ENCODE measurements at regions not wholly inside any gene's neighbourhood (a gene's known extent, or its start where the extent isn't known, plus 50 kb on each side); places are given as distances from the start of the nearest gene placed in this dataset.

GRCh38 chr15:85890620-85890980, 95.9 kb upstream of the KLHL25 start:
- Histone ChIP-seq H3K9me3 (no peaks in the 10 kb centered on the region), H3K4me1 (no peaks in the 10 kb centered on the region), H3K36me3 (no peaks in the 10 kb centered on the region), H3K27me3 (peaks cover 0 to 54% of the 10 kb centered on the region in 2 donors), H3K4me3 (no peak overlapping the region), H3K27ac (no peak overlapping the region)
- TF ChIP-seq CTCF (IDR thresholded peaks at IDR 0.05) = no peak
- no peak for DNase-seq
- intact Hi-C loops (cut with DNase I; ENCODE audit: low total_unique reads) = no loop called here

- Histone ChIP-seq H3K4me3 (no peak overlapping the region), H3K36me3 (no peaks in the 10 kb centered on the region), H3K27me3 (peaks cover 0 to 54% of the 10 kb centered on the region in 2 donors), H3K27ac (no peak overlapping the region), H3K4me1 (no peaks in the 10 kb centered on the region), H3K9me3 (no peaks in the 10 kb centered on the region)
- DNase-seq = no peak
- no peak for TF ChIP-seq CTCF (IDR thresholded peaks at IDR 0.05)
- intact Hi-C loops (cut with DNase I; ENCODE audit: low total_unique reads) = no loop called here
Measured at GRCh38 chr15:85891470-85891869, 96.7 kb upstream of the KLHL25 start.

GRCh38 chr15:85892232-85892631, 97.5 kb upstream of the KLHL25 start:
- Histone ChIP-seq H3K4me3 (no peak overlapping the region), H3K36me3 (no peaks in the 10 kb centered on the region), H3K4me1 (no peaks in the 10 kb centered on the region), H3K27me3 (peaks cover 0 to 54% of the 10 kb centered on the region in 2 donors), H3K9me3 (no peaks in the 10 kb centered on the region), H3K27ac (no peak overlapping the region)
- DNase-seq = no peak
- intact Hi-C loops (cut with DNase I; ENCODE audit: low total_unique reads) = no loop called here
- TF ChIP-seq CTCF (IDR thresholded peaks at IDR 0.05) = no peak

GRCh38 chr15:85897207-85897894, 102.6 kb upstream of the KLHL25 start:
- Histone ChIP-seq H3K4me1 (no peaks in the 10 kb centered on the region), H3K9me3 (no peaks in the 10 kb centered on the region), H3K4me3 (no peak overlapping the region), H3K27ac (no peak overlapping the region), H3K27me3 (peaks cover 0 to 57% of the 10 kb centered on the region in 2 donors), H3K36me3 (no peaks in the 10 kb centered on the region)
- DNase-seq = no peak
- intact Hi-C loops (cut with DNase I; ENCODE audit: low total_unique reads) = no loop called here
- TF ChIP-seq CTCF (IDR thresholded peaks at IDR 0.05) = no peak

- TF ChIP-seq CTCF (IDR thresholded peaks at IDR 0.05) = no peak
- DNase-seq = no peak
- Histone ChIP-seq H3K4me1 (no peaks in the 10 kb centered on the region), H3K27ac (no peak overlapping the region), H3K27me3 (peaks cover 0 to 49% of the 10 kb centered on the region in 2 donors), H3K36me3 (no peaks in the 10 kb centered on the region), H3K9me3 (no peaks in the 10 kb centered on the region), H3K4me3 (no peak overlapping the region)
- intact Hi-C loops (cut with DNase I; ENCODE audit: low total_unique reads) = no loop called here
Measured at GRCh38 chr15:85897895-85898717, 103.4 kb upstream of the KLHL25 start.
